ENCODE measurements at regions not wholly inside any gene's neighbourhood (a gene's known extent, or its start where the extent isn't known, plus 50 kb on each side); places are given as distances from the start of the nearest gene placed in this dataset.

GRCh38 chr7:83851551-83851950 lies 202.6 kb upstream of the SEMA3E start:
- no peak for TF ChIP-seq CTCF (IDR thresholded peaks at IDR 0.05)
- no peak for TF ChIP-seq POLR2AphosphoS5 (IDR thresholded peaks at IDR 0.05)

All from stomach (tissue), 4 donors.